Uterus (tissue), 3 donors: ENCODE measurements at regions not wholly inside any gene's neighbourhood (a gene's known extent, or its start where the extent isn't known, plus 50 kb on each side); places are given as distances from the start of the nearest gene placed in this dataset.

Experiments used
- DNase-seq, 2 donors: peaks; one replicate each; pipeline ENCODE4 v3.0.0-alpha.2; 2019 to 2020
- H3K27ac ChIP-seq, 2 donors: fragments of 200-600 bp; sonication (generic); 1 replicate in 1 of 2; 2 replicates in 1 of 2; pipeline ENCODE4 v1.5.1; 2016 to 2018
- H3K27me3 ChIP-seq, 2 donors: fragments of 200-600 bp; sonication (generic); one replicate each; pipeline ENCODE4 v1.5.1; 2018 to 2019; ENCODE audit warnings: control low read depth in 1 of 2
- H3K36me3 ChIP-seq, 2 donors: fragments of 200-600 bp; sonication (generic); one replicate each; pipeline ENCODE4 v1.5.1; 2019; ENCODE audit warnings: control low read depth in 1 of 2
- H3K4me1 ChIP-seq, 2 donors: fragments of 200-600 bp; sonication (generic); one replicate each; pipeline ENCODE4 v1.5.1; 2018 to 2019; ENCODE audit warnings: control low read depth in 1 of 2
- H3K4me3 ChIP-seq, 2 donors: fragments of 200-600 bp; sonication (generic); 1 replicate in 1 of 2; 2 replicates in 1 of 2; pipeline ENCODE4 v1.5.1; 2018 to 2019; ENCODE audit warnings: mild to moderate bottlenecking in 1 of 2
- H3K9me3 ChIP-seq, 2 donors: fragments of 200-600 bp; sonication (generic); one replicate each; pipeline ENCODE4 v1.5.1; 2019; ENCODE audit warnings: control low read depth in 1 of 2
- CTCF ChIP-seq, 4 experiments: fragments of 200-600 bp in 2 of 4; fragments of 450-650 bp in 2 of 4; sonication (generic) in 2 of 4; IDR thresholded peaks; one replicate each; pipeline ENCODE4 v1.5.1; 2016 to 2019; ENCODE audit warnings: antibody characterized with exemption in 4 of 4, mild to moderate bottlenecking in 2 of 4, moderate library complexity in 1 of 4
- POLR2A ChIP-seq, 2 donors: fragments of 450-650 bp; IDR thresholded peaks; one replicate each; pipeline ENCODE4 v1.6.1; 2016; ENCODE audit warnings: antibody characterized with exemption in 2 of 2, mild to moderate bottlenecking in 1 of 2, moderate library complexity in 1 of 2
- intact Hi-C: fragments of 100-400 bp; cut with DNase I; formaldehyde crosslinking; loops from one replicate; pipeline ENCODE4 v1.15.1; 2023; ENCODE audit warnings: low total_unique reads
- donor health status: DM: yes; HTN: yes; CAD: no.

- DNase-seq, result no peak
- H3K27ac ChIP-seq, result no peak overlapping the region
- no peaks in the 10 kb centered on the region for H3K4me1 ChIP-seq
- H3K36me3 ChIP-seq, result no peaks in the 10 kb centered on the region
- no peak overlapping the region for H3K4me3 ChIP-seq
- intact Hi-C loops, result no loop called here
- no peaks in the 10 kb centered on the region for H3K27me3 ChIP-seq
- TF ChIP-seq POLR2A (IDR thresholded peaks at IDR 0.05) (no peak), CTCF (IDR thresholded peaks at IDR 0.05) (no peak)
- H3K9me3 ChIP-seq, result no peaks in the 10 kb centered on the region
Measured at GRCh38 chr3:117660941-117661817, 951.6 kb downstream of the TUSC7 start.

- Histone ChIP-seq H3K4me3 (no peak overlapping the region), H3K27me3 (no peaks in the 10 kb centered on the region), H3K4me1 (no peaks in the 10 kb centered on the region), H3K27ac (no peak overlapping the region), H3K9me3 (no peaks in the 10 kb centered on the region), H3K36me3 (no peaks in the 10 kb centered on the region)
- DNase-seq, result no peak
- intact Hi-C loops, result no loop called here
- no peak for TF ChIP-seq POLR2A (IDR thresholded peaks at IDR 0.05)
- TF ChIP-seq CTCF (IDR thresholded peaks at IDR 0.05), result no peak
Measured at GRCh38 chr3:117661818-117662095, 952.2 kb downstream of the TUSC7 start.

GRCh38 chr3:117665296-117665695 lies 955.7 kb downstream of the TUSC7 start:
- Histone ChIP-seq H3K27ac (no peak overlapping the region), H3K27me3 (no peaks in the 10 kb centered on the region), H3K4me3 (no peak overlapping the region), H3K36me3 (no peaks in the 10 kb centered on the region), H3K4me1 (no peaks in the 10 kb centered on the region), H3K9me3 (no peaks in the 10 kb centered on the region)
- no peak for TF ChIP-seq POLR2A (IDR thresholded peaks at IDR 0.05)
- no peak for TF ChIP-seq CTCF (IDR thresholded peaks at IDR 0.05)
- no peak for DNase-seq
- intact Hi-C loops, result no loop called here

- H3K4me1 ChIP-seq, result no peaks in the 10 kb centered on the region
- no peak overlapping the region for H3K27ac ChIP-seq
- H3K36me3 ChIP-seq, result no peaks in the 10 kb centered on the region
- H3K4me3 ChIP-seq, result no peak overlapping the region
- DNase-seq, result no peak
- no peaks in the 10 kb centered on the region for H3K9me3 ChIP-seq
- H3K27me3 ChIP-seq, result no peaks in the 10 kb centered on the region
- no peak for TF ChIP-seq CTCF (IDR thresholded peaks at IDR 0.05)
- TF ChIP-seq POLR2A (IDR thresholded peaks at IDR 0.05), result no peak
- intact Hi-C loops, result no loop called here
Measured at GRCh38 chr3:117666325-117666724, 956.7 kb downstream of the TUSC7 start.

- no peaks in the 10 kb centered on the region for H3K9me3 ChIP-seq
- no peak overlapping the region for H3K4me3 ChIP-seq
- intact Hi-C loops, result no loop called here
- no peak for DNase-seq
- no peak overlapping the region for H3K27ac ChIP-seq
- no peaks in the 10 kb centered on the region for H3K4me1 ChIP-seq
- TF ChIP-seq POLR2A (IDR thresholded peaks at IDR 0.05) (no peak), CTCF (IDR thresholded peaks at IDR 0.05) (no peak)
- no peaks in the 10 kb centered on the region for H3K36me3 ChIP-seq
- no peaks in the 10 kb centered on the region for H3K27me3 ChIP-seq
Measured at GRCh38 chr3:117666812-117667211, 957.2 kb downstream of the TUSC7 start.
